HG03103 (cell line): ENCODE measurements at regions not wholly inside any gene's neighbourhood (a gene's known extent, or its start where the extent isn't known, plus 50 kb on each side); places are given as distances from the start of the nearest gene placed in this dataset.

Experiments used
- ATAC-seq: cut with Tn5 transposase; IDR thresholded peaks from one replicate; pipeline ENCODE4 v1.9.1; 2021; ENCODE audit warnings: low read depth; ENCODE audit not compliant: unreplicated experiment

DNA sequence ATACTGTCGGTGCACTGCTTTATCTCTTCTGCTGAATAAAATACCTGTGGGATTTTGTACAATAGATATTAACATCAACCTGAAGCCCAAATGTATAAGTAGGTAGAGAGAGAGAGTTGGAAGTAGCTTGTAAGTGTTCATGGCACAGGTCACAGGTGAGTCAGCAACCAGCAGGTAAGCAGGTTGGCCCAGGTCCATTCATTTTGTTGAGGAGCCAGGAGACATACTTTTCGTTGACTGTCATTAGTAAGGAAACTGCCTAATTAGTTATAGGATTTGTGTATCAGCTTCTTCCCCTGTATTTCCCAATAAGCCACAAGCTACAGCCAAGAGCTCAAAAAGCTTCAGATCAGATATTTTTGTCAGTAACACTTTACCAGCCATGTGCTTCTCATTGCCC is 650.8 kb downstream of the IRX1 start:
- ATAC-seq = no peak

DNA sequence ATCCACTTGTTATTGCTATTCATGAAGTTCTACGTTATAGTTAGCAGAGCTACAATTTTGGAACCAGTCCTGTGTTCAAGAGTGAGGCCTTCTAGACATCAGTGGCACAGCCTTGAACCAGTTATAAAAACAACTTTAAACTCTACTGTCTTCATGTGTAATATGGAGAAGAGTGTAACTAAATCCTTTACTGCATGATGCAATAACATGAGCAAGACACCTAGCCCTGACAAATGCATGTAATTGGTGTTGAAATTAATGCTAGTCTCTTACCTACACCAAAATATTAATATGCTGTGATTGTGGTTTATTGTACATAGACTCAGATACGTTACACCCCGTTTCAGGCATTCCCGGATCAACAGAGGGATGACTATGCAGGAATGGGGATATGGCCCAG is 654.6 kb downstream of the IRX1 start:
- no peak for ATAC-seq

DNA sequence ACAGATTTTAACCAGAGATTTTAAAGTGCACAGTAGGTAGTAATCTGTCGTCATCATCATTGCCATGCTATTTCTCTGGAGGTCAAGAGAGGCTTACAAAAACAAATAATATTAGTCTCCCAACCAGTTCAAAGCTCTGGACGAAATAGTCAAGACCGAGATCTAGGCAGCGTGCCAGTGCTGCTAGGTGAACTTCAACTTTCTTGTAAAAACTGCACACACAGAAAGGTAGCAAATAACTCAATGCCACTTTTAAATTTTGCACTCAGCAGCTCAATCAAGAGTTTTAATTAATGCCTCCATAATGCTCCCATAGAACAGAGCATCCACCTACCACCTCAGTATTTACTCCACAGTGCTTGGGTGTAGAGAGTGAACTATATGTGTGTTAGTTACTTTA is 656.8 kb downstream of the IRX1 start:
- no peak for ATAC-seq

DNA sequence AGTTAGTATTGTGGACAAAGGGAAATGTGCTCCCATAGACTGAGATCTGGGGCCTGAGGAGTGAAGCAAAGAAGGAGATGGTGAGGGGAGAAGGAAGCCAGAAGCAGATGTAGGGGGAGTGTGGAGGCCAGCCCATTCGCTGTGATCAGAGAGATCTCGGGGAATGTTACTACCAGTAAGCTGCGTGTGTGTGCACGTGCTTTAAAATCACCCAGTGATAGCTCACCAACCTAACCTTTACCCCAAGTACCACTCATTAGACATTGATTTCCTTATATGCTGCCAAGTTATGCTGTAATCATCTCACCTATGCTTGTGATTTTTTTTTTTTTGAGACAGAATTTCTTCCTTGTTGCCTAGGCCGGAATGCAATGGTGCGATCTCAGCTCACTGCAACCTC is 659.1 kb downstream of the IRX1 start:
- ATAC-seq = no peak

DNA sequence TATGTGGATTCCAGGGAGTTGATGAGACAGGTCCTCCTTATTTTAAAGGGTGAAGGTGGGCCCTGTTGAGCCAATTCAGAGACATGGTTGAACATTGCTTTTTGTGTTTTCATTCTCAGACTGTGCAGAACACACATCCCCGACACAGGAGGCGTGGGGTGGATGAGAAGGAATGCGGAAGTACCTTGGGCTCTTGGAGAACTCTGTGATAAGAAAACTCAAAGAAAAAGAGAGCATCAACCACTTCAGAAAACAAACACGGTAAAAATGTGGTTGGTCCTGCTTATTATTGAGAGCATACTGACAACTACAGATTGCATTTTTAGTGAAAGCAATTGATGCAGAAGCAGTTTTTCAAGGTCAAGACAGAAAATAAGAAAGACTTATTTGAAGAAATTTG is 659.8 kb downstream of the IRX1 start:
- ATAC-seq = no peak

DNA sequence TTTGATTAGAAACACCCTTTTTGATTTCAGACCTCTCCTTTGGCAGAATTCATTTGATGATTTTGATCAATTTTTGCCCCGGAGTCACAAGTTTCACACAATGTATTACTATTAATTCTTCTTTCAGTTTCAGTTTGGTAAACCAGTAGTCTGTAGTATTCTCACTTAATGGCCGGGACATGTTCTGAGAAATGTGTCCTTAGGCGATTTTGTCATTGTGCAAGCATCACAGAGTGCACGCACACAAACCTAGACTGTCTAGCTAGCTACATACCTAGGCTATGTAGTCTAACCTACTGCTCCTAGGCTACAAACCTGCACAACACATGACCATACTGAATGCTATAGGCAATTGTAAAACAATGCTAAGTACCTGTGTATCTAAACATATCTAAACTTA is 662.5 kb downstream of the IRX1 start:
- no peak for ATAC-seq

DNA sequence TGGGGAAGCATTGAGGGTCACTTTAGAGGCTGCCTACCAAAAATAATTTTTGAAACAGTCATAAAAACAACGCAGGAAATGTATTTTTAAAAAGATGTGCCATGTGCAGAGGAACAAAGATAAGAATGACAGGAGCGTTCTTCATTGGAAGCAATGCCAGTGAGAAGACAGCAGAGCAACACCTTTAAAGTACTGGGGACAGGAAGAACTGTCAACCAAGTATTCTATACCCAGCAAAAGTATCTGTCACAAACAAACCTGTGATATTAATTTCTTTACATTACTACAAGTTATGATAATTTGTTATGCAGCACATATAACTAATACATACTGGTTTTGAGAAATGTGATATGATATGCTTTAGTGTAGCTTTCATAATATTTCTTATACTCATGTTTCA is 675.6 kb downstream of the IRX1 start:
- no peak for ATAC-seq

DNA sequence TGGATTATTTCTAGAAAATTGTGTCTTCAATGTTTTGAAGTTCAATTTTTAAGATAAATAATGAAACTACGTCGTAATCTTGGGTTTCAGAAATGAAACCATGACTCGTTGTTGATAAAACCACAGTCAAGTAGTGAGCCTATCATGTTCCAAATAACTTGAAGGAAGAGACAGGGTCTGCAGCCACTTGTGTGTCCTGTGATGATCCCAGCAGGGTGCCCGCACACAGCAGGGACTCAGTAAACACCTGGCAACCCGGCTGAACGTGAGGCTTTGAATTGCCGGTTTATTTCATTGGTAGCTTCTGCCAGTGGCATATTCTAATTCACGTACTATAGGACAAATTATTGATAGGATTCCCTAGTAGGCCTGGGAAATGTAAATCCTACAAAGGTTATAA is 679.6 kb downstream of the IRX1 start:
- ATAC-seq = no peak

DNA sequence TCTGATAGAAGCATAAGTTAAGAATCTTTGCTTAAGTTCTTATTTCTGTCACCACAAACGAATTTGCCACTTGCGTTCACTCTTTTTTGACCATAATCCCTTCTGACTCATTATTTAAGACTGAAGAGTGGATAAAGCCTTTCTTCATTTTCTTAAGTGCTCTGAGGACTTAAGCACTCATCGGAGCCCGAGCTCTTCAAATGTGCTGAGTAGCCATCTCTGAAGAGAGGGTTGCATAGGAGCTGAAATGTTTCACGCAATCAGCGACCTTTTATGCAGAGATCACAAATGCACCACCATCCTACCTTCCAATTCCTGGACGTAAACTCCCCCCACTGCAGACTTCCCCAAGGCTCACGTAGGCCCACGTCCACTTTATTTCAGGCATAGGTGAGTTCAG is 699.2 kb downstream of the IRX1 start:
- ATAC-seq = no peak

DNA sequence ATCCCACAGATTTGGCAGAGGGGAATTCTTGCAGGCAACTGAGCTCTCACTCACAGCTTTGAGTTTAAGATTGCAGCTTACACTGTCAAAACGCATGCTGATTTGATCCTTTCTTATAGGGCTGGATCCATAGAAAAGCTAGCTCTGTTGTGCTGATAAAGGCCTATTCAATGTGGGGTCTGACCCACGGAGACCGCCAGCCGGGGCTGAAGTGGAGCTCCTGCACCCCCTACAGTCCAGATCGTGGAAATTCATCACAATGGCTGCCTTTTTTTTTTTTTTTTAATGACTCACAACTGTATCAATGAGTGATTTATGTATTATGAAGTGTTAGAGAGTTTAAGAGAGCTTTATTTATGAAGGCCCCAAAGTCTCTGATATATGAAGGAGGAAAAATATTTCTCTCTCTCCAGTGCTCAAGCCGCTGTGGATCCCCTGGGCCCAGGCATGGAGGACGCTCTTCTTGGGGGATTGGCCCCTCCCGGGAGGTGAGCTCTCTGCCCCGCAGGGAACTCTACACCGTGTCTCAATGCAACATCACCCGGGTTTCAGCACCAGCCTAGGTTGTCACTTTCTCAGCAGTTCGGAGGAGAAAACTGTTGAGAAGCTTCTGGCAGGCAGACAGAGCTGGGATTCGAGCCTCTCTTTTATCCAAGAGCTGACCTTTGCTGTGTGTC is 700.2 kb downstream of the IRX1 start:
- ATAC-seq = no peak

DNA sequence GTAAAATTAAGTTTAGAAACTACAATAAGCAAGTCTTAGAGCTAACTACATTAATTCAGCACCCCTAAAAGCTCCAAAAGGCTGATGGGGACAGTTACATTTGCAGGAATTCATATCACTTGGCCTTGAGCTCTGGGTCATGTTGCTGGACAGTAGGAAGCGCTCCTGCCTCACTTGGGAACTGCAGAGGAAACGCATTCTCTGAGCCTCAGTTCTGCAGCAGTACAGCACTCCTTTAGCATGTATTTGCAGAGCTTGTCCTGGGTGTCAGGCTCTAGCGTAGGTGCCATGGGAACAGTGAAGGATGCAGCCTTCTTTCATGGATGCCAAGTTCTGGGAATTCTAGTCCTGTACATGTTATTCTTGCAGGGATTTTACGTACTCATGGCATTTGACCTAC is 710.4 kb downstream of the IRX1 start:
- ATAC-seq = no peak

DNA sequence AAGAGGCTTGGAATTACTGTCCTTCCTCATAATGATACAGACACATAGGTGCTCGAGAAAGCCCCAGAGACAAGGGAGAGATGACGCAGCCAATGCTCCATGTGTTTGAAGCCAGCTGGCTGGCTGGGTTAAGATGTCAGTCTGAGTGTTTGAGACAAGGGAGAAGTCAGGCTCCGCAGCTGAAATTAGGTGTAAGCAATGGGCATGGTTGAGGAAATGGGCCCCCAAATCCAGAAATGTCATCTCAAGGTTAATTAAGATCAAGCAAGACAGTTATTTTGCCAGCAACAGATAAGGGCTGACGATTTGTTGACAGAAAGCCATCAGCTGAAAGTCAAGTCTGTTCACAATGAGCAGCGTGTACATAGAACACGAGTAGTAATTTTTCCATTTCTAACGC is 713.4 kb downstream of the IRX1 start:
- no peak for ATAC-seq

DNA sequence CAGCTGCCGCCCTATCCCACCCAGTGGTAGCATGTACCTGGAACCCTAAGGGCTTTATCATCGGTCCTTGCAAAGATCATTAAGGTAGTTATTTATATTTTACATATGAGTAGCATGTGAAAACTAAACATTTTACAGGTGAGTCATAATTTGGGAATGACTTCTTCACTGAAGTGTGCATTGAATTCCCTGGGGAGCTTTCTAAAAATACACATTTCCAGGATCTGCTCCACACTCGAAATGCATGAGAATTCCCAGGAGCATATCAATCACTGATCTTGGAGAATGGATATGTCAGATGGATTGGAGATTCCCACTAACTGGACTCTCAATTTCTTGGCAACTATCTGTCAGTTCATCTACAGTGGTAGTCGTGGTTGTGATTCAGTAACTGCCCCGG is 717.5 kb downstream of the IRX1 start:
- no peak for ATAC-seq

DNA sequence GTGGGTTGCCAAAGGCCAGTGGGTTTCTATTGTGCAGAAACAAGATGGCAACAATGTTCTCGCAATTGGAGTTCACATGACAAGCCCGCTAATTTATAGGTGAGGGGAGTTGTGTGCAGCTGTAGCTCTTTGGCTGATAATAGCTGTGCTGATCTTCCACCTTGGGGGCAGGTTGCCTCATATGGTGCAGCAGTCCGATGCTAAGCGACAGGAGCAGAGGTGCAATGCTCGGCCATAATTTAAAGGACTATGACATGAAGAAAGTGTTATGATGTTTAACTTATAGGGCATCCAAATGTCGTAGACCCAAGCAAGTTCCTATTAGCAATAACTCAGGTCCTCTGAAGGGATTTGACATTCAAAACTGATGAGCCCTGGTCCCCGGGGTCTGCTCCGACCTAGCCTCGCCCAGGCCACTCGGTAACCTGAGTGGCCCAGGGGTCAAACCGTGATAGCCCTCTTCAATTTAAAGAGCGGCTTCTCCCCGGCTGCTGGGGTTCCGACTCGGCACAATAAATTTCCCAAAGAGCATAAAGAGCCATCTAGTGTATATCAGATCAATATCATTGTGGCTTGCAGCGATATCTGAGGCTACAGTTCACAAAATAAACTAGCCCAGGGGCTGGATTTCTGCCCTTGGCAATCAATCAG is 724.0 kb downstream of the IRX1 start:
- ATAC-seq = no peak

DNA sequence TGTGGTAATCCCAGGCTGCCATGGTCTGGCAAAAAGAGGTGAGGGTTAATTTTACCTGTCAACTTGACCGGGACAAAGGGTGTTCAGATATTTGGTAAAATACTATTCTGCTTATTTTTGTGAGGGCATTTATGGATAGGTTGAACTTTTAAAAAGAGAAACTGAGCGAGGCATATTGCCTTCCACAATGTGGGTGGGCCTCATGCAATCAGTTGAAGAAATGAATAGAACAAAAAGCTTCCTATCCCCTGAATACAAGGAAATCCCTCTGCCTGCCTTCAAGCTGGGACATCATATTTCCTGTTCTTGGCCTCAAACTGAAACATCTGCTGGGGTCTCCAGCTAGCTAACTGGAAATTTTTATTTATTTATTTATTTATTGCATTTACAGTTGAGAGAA is 734.7 kb downstream of the IRX1 start:
- ATAC-seq = no peak

DNA sequence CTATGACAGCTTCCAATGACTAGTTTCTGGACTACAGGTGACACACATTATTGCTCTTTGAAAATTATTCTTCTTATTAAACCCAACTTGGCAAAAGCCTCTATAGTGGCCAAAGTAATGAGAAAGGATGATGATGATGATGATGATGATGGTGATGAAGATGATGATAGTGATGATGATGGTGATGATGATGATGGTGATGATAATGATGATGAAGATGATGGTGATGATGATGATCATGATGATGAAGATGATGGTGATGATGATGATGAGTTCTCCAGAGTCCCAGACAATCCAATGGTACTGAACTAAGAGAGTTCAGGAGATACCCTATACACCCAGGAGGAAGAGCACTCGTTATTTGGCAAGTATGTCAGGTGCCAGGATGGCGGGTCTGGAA is 739.4 kb downstream of the IRX1 start:
- no peak for ATAC-seq

DNA sequence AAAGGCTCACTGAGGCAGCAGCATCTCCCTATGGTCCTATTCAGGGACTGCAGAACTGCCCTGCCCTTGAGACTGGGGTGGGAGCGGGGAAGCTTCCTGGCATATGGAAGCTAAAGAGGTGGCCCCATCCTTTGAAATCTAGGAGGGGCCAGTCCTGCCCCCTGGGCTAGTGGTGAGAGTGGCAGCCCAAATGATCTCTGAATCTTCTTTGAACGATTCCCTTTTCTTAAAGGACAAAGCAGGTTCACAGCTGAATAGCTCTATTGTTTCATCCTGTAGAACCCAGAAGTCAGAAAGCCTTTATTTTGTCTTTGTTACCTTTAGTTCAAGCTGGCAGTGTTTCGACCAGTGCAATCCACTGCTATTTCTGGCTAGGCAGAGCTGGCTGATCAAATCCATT is 741.9 kb downstream of the IRX1 start:
- ATAC-seq = no peak

DNA sequence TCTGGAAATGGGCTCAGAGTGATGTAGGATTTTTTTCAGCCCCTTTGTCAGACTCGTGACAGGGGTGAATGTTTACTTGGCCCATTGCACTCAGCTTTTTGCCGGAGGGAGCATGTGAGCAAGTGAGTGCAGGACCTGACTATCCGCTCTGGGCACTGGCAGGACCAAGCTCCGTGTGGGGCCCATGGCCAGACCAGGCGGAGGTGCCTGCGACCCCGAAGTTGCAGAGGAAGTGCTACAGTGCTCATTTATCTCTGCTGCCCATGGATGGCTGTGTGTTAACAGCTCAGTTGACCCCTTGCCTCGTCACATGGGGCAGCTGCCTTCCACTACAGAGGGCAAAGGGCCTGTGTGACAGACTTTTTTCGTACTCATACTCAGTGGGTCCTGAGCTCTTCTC is 744.3 kb downstream of the IRX1 start:
- no peak for ATAC-seq

DNA sequence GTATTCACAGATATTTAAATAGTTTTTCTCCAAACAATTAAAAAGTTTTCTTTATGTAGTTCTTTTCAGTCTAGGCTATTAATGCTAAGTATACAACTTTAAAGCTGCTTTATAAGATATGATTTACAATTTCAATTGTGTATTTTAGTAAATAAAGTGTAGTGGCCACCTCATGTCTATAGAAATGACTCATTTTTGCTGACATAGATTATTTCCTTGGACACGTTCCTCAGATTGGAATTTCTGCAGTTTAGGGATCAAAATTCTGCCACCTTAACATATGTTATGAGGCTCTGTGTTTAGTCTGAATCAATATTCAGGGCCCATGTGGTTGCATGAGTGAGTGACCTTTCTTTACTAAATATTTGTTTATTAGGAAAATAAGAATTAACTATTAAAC is 750.2 kb downstream of the IRX1 start:
- ATAC-seq = no peak

DNA sequence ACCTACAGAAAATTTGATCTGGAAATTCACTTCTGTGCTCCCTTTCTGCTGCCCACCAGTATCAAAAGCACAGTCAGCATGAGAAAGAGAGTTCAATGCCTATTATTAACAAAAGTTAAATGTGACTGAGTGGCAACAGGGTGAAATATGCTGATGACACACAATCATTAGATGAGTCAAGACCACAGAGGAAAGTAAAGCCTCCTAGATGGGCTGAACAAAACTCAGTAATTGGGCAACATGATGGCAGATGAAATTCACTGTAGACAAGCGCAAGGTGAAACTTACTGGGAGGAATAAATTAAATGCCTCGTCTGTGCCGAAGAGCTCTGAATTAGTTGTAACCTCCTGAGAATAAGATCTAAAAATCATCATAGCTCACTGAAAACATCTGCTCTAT is 752.8 kb downstream of the IRX1 start:
- no peak for ATAC-seq

DNA sequence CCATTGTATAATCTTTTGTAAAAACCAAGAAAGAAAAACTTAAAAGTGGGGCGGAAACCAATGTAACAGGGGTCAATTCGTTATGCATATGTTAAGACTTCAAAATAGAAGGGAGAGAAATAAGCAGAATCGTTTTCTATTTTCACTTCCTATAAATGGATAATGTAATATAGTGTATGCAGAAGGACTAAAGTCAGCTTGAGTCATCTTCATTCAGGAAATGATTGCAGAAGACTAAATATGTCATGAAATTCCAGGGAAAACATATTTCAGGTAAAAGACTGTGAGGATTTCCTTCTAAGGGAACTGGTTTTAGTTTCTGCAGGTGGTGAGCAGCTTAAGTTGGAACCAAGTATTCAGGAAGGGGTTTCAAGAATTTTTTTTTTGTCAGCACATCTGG is 753.3 kb downstream of the IRX1 start:
- ATAC-seq = no peak

DNA sequence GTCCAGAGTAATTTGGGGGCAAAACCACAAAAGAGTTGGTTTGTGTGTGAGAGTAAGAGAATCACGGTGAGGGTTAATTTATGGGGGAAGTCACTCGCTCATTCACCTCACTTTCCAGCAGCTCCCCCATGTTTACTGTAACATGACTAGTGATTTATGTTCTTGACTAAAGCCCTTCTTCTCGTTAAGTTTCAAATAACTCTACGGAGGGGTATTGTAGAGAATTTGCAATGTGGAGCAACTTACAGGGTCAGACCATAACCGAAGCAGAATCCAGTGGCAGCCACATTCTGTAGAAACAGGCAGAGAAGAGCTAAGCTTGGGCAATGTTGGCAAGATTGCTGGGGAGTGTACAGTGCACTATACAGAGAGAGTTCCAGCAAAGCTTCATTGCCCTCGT is 760.6 kb downstream of the IRX1 start:
- no peak for ATAC-seq

DNA sequence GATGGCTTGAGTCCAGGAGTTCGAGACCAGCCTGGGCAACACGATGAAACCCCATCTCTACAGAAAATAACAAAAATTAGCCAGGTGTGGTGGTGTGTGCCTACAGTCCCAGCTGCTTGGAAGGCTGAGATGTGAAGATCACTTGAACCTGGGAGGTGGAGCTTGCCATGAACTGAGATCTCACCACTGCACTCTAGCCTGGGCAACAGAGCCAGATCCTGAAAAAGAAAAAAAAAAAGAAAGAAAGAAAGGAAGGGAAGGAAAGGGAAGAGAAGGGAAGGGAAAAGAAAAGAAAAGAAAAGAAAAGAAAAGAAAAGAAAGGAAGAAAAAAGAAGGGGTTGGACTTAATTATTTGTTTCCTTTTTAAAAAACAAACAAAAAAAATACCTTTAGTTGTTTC is 764.2 kb downstream of the IRX1 start:
- ATAC-seq = no peak
